ENCODE measurements at regions not wholly inside any gene's neighbourhood (a gene's known extent, or its start where the extent isn't known, plus 50 kb on each side); places are given as distances from the start of the nearest gene placed in this dataset.

DNA sequence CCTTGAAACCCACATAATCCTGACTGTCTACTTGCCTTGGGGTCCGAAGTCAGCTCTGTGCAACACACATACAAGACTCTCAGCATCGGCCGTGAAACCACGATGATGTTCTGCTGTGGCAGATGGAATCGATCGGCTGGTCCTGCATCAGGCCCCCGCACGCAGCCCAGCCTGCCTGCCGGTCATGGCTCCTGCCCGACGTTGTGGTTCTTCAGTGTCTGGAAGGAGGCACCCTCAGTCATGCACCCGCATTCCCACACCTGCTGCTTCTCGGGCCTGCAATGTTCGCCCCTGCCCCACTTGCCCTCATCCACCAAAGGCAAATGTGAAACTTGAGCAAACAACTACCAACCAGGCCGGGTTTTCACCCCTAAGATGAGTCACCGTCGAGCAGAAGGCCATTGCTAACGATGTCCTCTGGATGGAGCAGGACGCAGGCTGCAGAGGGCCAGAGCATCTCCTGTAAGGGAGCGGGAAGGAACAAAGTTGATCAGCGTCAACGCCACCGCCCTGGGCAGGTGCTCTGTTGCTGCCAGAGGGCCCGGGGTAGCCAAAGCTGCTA, 128.9 kb upstream of the PDE10A start:
- DNase-seq (ENCODE audit: extremely low read depth, low read depth) = no peak
- TF ChIP-seq, protein P1, sequence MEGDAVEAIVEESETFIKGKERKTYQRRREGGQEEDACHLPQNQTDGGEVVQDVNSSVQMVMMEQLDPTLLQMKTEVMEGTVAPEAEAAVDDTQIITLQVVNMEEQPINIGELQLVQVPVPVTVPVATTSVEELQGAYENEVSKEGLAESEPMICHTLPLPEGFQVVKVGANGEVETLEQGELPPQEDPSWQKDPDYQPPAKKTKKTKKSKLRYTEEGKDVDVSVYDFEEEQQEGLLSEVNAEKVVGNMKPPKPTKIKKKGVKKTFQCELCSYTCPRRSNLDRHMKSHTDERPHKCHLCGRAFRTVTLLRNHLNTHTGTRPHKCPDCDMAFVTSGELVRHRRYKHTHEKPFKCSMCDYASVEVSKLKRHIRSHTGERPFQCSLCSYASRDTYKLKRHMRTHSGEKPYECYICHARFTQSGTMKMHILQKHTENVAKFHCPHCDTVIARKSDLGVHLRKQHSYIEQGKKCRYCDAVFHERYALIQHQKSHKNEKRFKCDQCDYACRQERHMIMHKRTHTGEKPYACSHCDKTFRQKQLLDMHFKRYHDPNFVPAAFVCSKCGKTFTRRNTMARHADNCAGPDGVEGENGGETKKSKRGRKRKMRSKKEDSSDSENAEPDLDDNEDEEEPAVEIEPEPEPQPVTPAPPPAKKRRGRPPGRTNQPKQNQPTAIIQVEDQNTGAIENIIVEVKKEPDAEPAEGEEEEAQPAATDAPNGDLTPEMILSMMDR (IDR thresholded peaks at IDR 0.05; ENCODE audit: low read depth, low read length) = no peak

DNA sequence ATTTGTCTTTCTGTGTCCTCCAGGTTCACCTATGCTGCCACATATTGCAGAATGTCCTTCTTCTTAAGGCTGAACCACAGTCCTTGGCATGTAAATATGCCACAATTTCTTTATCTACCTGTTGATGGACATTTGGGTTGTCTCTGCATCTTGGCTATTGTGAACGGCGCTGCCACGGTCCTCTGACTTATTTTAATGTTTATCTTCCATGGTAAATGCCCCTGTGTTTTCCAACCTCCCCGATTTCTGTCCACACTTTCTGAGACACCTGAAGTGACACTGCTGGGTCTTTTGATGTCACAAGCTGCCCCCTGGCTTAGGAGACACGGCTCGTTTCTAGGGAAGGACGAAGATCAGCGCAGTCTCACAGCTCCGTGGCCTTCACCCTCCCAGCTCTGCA, 128.3 kb upstream of the PDE10A start:
- no peak for DNase-seq (ENCODE audit: extremely low read depth, low read depth)
- TF ChIP-seq, protein P1 (IDR thresholded peaks at IDR 0.05; ENCODE audit: low read depth, low read length) = no peak

DNA sequence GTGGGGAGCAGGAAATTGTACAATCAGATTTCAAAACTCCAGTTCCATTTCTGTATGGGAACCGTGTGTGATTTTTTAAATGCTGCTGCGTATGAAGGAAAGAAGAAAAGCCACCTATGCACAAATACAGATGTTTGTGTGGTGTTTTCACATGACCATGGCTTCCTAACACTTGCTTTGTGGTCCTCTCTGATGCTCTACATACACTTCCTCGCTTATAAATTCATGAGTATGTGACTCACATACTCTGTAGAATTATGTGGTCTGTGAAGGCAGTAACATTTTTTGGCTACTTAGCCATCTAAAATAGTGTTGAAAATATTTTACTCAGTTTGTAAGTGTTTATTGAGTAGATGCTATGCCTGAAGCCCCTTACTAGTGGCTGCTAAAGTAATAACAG, 119.8 kb upstream of the PDE10A start:
- no peak for DNase-seq (ENCODE audit: extremely low read depth, low read depth)
- TF ChIP-seq, protein P1 (IDR thresholded peaks at IDR 0.05; ENCODE audit: low read depth, low read length) = no peak

DNA sequence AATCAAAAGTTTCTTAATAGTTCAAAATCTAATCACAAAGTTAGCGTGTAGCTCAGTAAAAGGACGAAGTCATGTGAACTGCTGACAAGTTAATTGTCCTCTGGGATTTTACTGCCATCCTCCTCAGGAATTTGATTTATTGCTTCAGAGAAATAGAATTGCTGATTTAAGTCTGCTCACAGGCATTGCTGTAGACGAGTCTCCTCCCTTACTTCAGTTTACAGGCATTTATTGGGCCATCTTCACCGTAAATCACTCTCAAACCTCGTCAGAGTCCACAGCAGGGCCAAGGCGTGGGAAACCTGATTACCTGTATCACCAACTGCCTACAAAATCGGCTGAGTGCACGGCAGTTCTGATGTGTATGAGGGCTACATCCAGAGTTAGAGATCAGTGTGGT, 119.1 kb upstream of the PDE10A start:
- no peak for DNase-seq (ENCODE audit: extremely low read depth, low read depth)
- TF ChIP-seq, protein P1 (IDR thresholded peaks at IDR 0.05; ENCODE audit: low read depth, low read length) = no peak

DNA sequence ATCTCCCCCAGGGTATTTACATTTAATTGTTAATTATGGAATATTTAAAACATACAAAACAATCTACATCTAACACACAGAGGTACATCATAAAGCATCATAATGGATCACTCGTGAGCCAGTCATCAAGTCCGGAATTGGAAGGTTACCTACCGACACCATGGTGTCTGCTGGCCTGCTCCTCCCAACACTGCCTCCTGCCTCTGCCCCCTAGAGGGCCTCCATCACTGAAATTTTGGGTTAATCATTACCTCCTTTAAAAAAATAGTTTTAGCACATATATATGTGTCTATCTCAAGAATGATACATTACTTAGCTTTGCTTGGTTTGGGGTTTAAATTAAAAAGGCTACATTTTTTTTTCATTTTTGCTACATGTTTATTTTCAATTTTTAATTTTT, 114.6 kb upstream of the PDE10A start:
- no peak for DNase-seq (ENCODE audit: extremely low read depth, low read depth)

DNA sequence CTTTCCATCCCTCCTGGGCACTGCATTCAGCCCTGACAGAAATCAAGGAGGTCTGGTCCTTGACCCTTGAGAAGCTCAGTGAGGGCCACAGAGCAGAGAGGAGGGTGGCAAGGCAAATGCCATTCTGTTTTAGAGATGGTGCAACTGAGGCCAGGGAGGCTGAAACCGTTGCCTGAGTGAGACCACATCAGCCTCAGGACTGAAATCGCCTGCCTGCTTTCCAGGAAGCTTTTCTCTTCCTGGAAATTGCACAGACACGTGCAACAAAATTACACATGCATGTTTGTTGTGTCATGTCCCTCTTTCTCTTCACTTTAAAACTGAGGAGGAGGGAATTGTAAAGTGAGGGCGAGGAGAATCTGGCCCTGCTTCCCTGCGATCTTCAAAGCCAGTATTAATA, 113.7 kb upstream of the PDE10A start:
- DNase-seq (ENCODE audit: extremely low read depth, low read depth) = no peak
- TF ChIP-seq, protein P1 (IDR thresholded peaks at IDR 0.05; ENCODE audit: low read depth, low read length) = no peak

More for the DNA sequence above, 114.6 kb upstream of the PDE10A start:
- TF ChIP-seq, protein P1 (IDR thresholded peaks at IDR 0.05; ENCODE audit: low read depth, low read length) = no peak

DNA sequence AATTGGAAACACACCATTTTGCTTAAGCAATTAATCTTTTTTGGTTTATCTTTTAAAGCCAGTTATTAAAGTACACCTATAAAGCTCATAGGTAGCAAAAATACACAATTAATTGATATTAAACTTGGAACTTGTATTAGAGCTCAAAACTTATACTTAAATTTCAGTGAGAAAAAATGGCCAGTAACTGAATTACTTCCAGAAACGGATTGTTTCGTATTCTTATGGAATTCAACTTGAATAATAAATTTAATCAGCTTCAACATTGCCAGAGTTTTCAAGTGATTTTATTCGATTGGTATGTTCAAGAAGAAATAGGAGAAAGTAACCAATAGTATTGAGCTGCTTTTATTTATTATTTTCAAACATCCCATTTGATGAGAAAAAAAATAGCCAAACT, 112.7 kb upstream of the PDE10A start:
- TF ChIP-seq, protein P1 (IDR thresholded peaks at IDR 0.05; ENCODE audit: low read depth, low read length) = no peak
- no peak for DNase-seq (ENCODE audit: extremely low read depth, low read depth)
